Stimulated activated naive B cell treated with anti-CD40 and anti-IgM and Interleukin-4, amounts not matched to agents 10 μg/mL and 1 μg/mL and 100 μg/mL, for 72 hours (primary cell): ENCODE measurements at regions not wholly inside any gene's neighbourhood (a gene's known extent, or its start where the extent isn't known, plus 50 kb on each side); places are given as distances from the start of the nearest gene placed in this dataset.
"Not testable (repeated sequence)": the region's sequence is repeated elsewhere in the genome, so short reads cannot be mapped to it uniquely, and the experiment has no call there.

Experiments
- ATAC-seq, 2 donors: fragments of 150-1000 bp; cut with Tn5 transposase; replicated peaks; 2 replicates each; pipeline ENCODE4 v1.10.0; 2021; ENCODE audit warnings: moderate library complexity in 1 of 2
- DNase-seq: peaks from one replicate; pipeline ENCODE4 v3.0.0; 2021
- H3K27ac Mint-ChIP-seq: one replicate; pipeline ENCODE4 v1.8.0; 2022; ENCODE audit warnings: mild to moderate bottlenecking, mixed read lengths
- H3K27me3 Mint-ChIP-seq, 2 donors: one replicate each; pipeline ENCODE4 v1.8.0; 2022; ENCODE audit warnings: mixed read lengths in 2 of 2
- H3K36me3 Mint-ChIP-seq, 2 donors: one replicate each; pipeline ENCODE4 v1.8.0; 2022; ENCODE audit warnings: mixed read lengths in 2 of 2, mild to moderate bottlenecking in 1 of 2
- H3K4me1 Mint-ChIP-seq, 2 donors: one replicate each; pipeline ENCODE4 v1.8.0; 2022; ENCODE audit warnings: mixed read lengths in 2 of 2, mild to moderate bottlenecking in 1 of 2
- H3K4me3 Mint-ChIP-seq, 2 donors: one replicate each; pipeline ENCODE4 v1.8.0; 2022; ENCODE audit warnings: mild to moderate bottlenecking in 2 of 2, mixed read lengths in 2 of 2, moderate library complexity in 1 of 2
- H3K9me3 Mint-ChIP-seq, 2 donors: one replicate each; pipeline ENCODE4 v1.8.0; 2022; ENCODE audit warnings: mixed read lengths in 2 of 2, mild to moderate bottlenecking in 1 of 2

DNA sequence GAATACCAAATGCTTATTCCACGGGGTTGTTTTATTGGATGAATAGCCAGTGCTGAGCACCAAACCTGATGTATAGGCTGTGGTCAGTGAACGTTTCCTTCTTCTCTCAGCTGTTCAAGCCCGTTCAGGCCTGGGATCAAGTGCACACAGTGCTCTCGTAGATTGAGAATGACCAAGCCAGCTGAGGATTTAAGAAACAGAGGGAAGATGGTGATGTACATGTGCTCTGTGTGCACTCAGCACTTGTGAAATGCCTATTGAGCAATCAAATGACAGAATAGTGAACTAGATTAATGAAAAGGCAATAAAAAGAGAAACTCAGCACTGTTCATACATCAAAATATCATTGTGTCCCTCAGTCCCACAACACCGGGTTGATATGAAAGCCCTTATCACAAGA is 302.5 kb downstream of the BMPER start:
- Mint-ChIP-seq H3K4me1 (no peaks in the 10 kb centered on the region), H3K36me3 (no peaks in the 10 kb centered on the region), H3K27ac (no peak overlapping the region), H3K27me3 (no peaks in the 10 kb centered on the region), H3K9me3 (no peaks in the 10 kb centered on the region), H3K4me3 (no peak overlapping the region)
- DNase-seq: no peak
- ATAC-seq: no peak

DNA sequence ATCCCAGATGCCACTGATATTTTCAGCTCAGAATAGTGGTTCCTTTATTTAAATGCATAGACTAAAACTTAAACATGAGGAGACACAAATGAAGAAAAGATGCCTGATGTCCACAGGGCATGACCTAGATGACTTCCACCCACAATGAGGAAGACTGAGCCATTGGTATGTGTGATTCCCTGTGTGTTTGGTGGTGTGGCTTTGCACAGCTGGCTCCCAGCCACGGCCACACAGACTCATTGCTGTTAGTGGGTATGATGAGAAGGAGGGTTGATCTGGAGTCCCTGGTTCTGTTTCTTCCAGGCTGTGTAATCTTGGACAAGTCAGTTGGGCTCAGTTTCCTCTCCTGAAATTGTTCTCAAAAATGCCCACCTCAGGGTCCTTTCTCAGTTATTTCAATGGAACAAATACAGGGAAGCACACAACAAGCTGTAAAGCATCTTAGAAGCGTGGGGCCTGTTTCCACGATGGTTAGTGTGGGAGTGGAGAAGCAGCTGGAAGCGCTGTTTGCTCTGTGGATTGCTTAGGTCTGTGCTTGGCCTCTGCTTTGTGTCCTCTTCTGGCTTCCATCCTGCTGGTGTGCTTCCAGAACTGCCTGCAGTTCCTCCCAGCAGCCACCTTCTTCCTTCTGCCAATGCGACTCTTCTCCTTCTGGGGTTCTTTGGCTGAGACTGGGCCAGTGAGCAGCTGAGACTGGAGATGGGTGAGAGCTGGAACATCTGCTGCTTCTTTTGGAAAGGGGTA is 303.7 kb downstream of the BMPER start:
- DNase-seq (no peak), ATAC-seq (no peak)
- Mint-ChIP-seq H3K36me3 (no peaks in the 10 kb centered on the region), H3K4me3 (no peak overlapping the region), H3K27ac (no peak overlapping the region), H3K4me1 (no peaks in the 10 kb centered on the region), H3K9me3 (no peaks in the 10 kb centered on the region), H3K27me3 (no peaks in the 10 kb centered on the region)

DNA sequence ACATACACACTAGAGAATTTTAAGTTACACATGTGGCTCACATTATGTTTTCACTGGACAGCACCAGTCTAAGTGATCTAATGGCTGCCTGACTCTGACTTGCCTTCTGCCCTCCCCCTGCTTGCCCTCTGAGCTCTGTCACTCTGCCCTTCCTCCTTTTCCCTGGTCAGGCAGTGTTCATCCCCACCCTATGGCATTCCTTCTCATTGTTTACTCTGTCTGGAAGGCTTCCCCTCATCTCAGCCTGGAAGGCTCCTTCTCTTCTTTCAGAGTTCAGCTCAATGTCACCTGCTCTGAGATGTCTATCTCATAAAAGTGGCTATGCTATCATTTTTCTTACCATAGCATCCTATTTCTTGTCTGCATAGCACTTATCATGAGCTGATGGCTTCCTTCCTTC is 305.7 kb downstream of the BMPER start:
- H3K4me1 Mint-ChIP-seq: no peaks in the 10 kb centered on the region
- no peak overlapping the region for H3K4me3 Mint-ChIP-seq
- H3K36me3 Mint-ChIP-seq: no peaks in the 10 kb centered on the region
- H3K9me3 Mint-ChIP-seq: no peaks in the 10 kb centered on the region
- ATAC-seq: no peak
- no peak overlapping the region for H3K27ac Mint-ChIP-seq
- no peak for DNase-seq
- H3K27me3 Mint-ChIP-seq: no peaks in the 10 kb centered on the region

DNA sequence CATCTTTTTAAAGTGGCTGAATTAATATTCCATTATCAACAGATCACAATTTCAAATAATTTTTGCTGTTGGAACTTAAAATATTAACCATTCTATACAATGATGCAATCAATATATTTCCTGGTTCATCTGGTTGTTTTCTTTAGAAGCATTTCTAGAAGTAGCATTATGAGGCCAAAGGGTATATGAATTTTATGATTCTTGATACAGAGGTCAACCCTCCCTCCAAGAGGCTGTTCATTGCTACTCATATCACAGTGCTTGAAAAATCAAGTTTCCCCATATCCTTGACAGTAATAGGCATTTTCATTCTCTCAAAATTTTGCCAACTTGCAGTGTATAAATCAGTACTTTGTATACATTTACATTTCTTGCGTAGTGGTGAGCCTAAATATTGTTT is 312.6 kb downstream of the BMPER start:
- ATAC-seq: no peak
- Mint-ChIP-seq H3K27ac (no peak overlapping the region), H3K27me3 (no peaks in the 10 kb centered on the region), H3K36me3 (no peaks in the 10 kb centered on the region), H3K9me3 (peaks cover 0 to 3% of the 10 kb centered on the region in 2 donors), H3K4me1 (no peaks in the 10 kb centered on the region), H3K4me3 (no peak overlapping the region)
- no peak for DNase-seq

DNA sequence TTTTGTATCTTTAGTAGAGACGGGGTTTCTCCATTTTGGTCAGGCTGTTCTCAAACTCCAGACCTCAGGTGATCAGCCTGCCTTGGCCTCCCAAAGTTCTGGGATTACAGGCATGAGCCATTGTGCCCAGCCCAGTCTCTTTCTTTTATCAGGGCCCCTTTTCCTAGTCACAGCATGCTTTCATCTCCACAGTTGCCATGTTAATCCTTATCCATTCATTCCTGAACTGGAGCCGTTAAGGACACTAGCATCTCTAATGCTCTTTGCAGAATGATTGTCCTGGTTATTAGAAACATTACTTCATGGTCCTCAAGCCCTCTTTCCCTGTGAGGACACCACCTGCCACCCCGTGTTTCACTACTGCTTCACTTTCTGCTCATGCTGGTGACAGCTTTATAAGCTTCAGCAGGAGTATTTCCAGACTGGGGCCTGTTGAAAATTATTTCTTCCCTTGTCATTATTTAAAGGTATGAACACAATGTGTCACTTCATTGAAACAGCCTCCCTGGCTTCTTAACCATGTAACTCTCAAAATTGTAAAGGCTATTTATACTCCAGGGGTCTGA is 313.9 kb downstream of the BMPER start:
- H3K9me3 Mint-ChIP-seq: peaks cover 0 to 3% of the 10 kb centered on the region in 2 donors
- no peaks in the 10 kb centered on the region for H3K36me3 Mint-ChIP-seq
- H3K27ac Mint-ChIP-seq: no peak overlapping the region
- DNase-seq: no peak
- no peak for ATAC-seq
- no peaks in the 10 kb centered on the region for H3K4me1 Mint-ChIP-seq
- H3K27me3 Mint-ChIP-seq: no peaks in the 10 kb centered on the region
- no peak overlapping the region for H3K4me3 Mint-ChIP-seq

DNA sequence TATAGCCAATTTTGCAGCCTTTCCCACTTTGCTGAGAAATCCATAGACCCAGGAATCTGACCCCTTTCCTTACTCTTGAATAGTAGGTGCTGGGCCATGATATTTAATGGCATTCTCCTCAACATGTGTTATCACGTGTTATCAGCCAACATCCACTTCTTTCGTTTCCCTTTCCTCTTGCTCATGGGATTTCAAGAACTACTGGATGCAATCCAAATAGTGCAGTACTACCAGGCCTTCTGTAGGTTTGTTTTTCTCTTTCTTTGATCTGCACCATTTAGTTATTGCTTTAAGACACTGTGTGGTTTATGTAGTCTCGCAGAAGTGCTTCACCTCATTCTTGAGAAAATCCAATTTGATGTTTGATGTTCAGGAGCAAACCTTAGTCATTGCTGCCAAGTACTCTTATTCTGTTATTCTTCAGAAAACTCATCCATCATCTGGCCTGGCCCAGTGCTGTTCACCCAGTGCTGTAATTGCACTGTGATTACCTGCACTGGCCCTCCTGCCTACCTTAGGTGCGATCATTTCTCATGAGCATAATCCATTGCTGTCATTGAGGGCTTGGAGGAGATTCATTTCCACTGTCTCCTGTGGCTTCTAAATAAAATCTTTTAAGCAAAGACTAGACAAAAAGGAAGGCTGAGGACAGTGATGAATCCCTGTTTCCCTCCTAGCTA is 315.3 kb downstream of the BMPER start:
- DNase-seq (no peak), ATAC-seq (no peak)
- H3K9me3 Mint-ChIP-seq: peaks cover 0 to 3% of the 10 kb centered on the region in 2 donors
- H3K4me1 Mint-ChIP-seq: no peaks in the 10 kb centered on the region
- no peaks in the 10 kb centered on the region for H3K36me3 Mint-ChIP-seq
- no peak overlapping the region for H3K4me3 Mint-ChIP-seq
- H3K27me3 Mint-ChIP-seq: no peaks in the 10 kb centered on the region
- no peak overlapping the region for H3K27ac Mint-ChIP-seq

DNA sequence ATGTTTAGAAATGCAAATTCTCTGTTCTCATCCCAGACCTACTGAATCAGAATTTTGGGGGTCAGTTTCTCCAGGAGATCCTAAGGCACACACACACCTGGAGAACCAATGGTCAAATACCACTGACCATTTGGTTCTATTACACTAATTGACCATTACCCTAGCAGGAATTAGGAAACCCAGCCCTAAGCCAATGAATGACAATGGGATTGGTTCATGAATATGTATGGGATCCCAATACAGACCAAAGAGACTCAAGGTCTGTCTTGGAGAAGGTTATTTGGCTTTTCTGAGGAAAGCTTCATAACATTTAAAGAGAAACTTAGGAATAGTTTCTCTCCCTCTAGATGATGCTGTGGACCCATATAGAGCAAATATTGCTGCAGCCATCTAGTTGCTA is 317.0 kb downstream of the BMPER start:
- DNase-seq (no peak), ATAC-seq (no peak)
- Mint-ChIP-seq H3K36me3 (no peaks in the 10 kb centered on the region), H3K27ac (no peak overlapping the region), H3K27me3 (no peaks in the 10 kb centered on the region), H3K4me1 (no peaks in the 10 kb centered on the region), H3K4me3 (no peak overlapping the region), H3K9me3 (peaks cover 0 to 3% of the 10 kb centered on the region in 2 donors)

DNA sequence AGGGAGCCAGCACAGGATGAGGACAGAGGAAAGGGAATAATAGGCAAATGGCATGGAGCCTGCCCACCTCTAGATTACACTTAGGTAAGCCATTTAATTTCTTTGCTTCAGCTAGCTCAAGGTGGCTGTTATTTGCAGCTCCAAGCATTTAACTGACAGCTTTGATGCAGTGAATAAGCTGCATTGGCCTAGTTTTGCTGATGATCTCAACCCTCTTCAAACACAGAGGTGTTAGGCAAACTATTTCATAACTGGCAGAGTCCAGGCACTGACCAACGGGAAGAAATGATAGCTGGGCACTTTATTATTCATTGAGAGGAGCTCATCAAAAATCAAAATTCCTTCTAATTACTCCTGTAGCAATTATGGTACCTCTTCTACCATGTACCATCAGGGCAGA is 317.4 kb downstream of the BMPER start:
- no peaks in the 10 kb centered on the region for H3K27me3 Mint-ChIP-seq
- no peak overlapping the region for H3K27ac Mint-ChIP-seq
- no peaks in the 10 kb centered on the region for H3K36me3 Mint-ChIP-seq
- peaks cover 0 to 3% of the 10 kb centered on the region in 2 donors for H3K9me3 Mint-ChIP-seq
- ATAC-seq (no peak), DNase-seq (no peak)
- no peaks in the 10 kb centered on the region for H3K4me1 Mint-ChIP-seq
- H3K4me3 Mint-ChIP-seq: no peak overlapping the region

DNA sequence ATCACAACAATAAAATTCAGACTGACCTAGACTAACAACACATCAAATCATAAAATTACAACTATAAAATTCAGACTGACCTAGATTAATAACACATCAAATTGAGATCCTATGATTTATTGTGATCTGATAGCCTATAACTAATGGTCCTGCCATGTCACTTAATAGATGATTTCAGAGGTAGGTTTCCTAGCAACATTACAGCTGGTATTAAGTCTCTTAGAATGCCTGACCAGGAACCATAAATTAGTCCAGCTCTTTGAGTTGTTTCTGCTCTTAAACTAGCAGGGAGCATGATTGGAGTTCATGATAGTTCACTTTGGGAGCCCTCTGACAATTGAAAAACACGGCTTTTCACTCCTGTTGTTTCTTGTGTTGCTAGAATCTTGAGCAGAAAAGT is 318.9 kb downstream of the BMPER start:
- H3K27me3 Mint-ChIP-seq: no peaks in the 10 kb centered on the region
- no peaks in the 10 kb centered on the region for H3K36me3 Mint-ChIP-seq
- H3K9me3 Mint-ChIP-seq: peaks cover 0 to 3% of the 10 kb centered on the region in 2 donors
- DNase-seq: no peak
- no peak overlapping the region for H3K4me3 Mint-ChIP-seq
- H3K4me1 Mint-ChIP-seq: no peaks in the 10 kb centered on the region
- no peak overlapping the region for H3K27ac Mint-ChIP-seq
- no peak for ATAC-seq

DNA sequence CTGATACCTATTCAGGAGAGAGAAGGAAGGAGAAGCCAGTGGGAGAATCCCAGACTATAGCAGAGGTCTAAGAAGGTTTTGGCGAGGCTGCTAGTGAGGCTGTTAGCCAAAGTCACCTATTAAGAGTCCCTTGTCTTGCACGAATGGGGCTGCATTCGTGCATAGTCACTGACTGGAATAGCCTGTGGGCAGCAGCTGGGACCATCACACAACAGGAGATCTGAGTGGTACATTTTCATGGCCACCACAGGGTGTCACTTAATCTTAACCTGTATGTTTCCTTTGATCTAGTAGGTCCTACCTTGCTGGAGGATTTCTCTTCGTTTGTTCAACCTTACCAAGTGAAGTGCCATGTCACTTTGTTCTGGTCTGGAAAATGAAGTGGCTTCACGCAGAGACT is 319.9 kb downstream of the BMPER start:
- no peak for DNase-seq
- no peak for ATAC-seq
- no peaks in the 10 kb centered on the region for H3K36me3 Mint-ChIP-seq
- H3K27me3 Mint-ChIP-seq: no peaks in the 10 kb centered on the region
- no peak overlapping the region for H3K4me3 Mint-ChIP-seq
- no peaks in the 10 kb centered on the region for H3K4me1 Mint-ChIP-seq
- H3K9me3 Mint-ChIP-seq: peaks cover 3 to 4% of the 10 kb centered on the region in 2 donors
- no peak overlapping the region for H3K27ac Mint-ChIP-seq

DNA sequence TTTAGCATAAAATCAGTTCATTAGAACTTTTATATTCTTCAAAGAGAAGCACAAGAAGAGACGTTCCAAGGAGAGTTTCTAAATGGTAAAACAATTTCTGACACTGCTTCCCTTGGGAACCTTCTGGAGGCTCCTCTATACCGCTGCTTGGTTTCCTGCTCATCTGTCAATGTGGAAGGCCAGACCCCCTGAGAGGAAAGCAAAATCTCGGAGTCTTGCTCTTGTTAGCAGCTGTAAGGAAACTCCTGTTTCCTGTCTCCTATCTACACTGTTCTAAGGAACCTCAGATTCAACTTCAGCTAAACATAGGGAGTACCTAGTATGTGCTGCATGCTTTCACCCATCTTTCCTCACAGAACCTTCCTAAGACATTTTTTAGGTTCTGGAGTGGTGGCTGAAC is 322.2 kb downstream of the BMPER start:
- H3K27me3 Mint-ChIP-seq: no peaks in the 10 kb centered on the region
- H3K4me3 Mint-ChIP-seq: no peak overlapping the region
- ATAC-seq: no peak
- H3K4me1 Mint-ChIP-seq: no peaks in the 10 kb centered on the region
- no peak overlapping the region for H3K27ac Mint-ChIP-seq
- DNase-seq: no peak
- peaks cover 10 to 14% of the 10 kb centered on the region in 2 donors for H3K9me3 Mint-ChIP-seq
- H3K36me3 Mint-ChIP-seq: no peaks in the 10 kb centered on the region

DNA sequence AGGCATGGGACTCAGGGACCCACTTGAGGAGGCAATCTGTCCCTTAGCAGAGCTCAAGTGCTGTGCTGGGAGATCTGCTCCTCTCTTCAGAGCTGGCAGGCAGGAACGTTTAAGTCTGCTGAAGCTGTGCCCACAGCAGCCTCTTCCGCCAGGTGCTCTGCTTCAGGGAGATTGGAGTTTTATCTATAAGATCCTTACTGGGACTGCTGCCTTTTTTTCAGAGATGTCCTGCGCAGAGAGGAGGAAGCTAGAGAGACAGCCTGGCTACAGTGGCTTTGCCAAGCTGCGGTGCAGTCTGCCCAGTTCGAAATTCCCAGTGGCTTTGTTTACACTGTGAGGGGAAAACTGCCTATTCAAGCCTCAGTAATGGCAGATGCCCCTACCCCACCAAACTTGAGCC is 329.8 kb downstream of the BMPER start:
- not testable (repeated sequence) for H3K4me1 Mint-ChIP-seq, H3K27ac Mint-ChIP-seq, H3K27me3 Mint-ChIP-seq, H3K36me3 Mint-ChIP-seq, H3K4me3 Mint-ChIP-seq, ATAC-seq, DNase-seq
- H3K9me3 Mint-ChIP-seq: peaks cover 11 to 16% of the 10 kb centered on the region in 2 donors

DNA sequence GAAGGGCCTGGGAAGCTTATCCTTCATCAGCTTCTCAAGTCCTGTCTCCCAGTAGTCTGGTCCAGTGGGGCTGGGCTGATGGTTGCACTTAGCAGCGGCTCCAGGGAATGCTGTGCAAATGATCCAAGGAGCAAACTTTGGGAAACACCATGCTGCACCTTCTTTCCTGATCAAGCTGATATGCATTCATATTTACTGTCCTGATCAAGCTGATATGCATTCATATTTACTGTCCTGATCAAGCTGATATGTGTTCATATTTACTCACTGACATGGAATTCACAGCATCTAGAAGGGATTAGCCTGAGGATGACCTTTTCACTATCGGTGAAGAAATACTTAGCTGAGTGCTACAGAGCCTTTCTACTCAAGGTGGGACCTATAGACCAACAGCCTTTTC is 330.7 kb downstream of the BMPER start:
- no peaks in the 10 kb centered on the region for H3K27me3 Mint-ChIP-seq
- H3K4me3 Mint-ChIP-seq: no peak overlapping the region
- DNase-seq (no peak), ATAC-seq (no peak)
- H3K27ac Mint-ChIP-seq: no peak overlapping the region
- peaks cover 6 to 10% of the 10 kb centered on the region in 2 donors for H3K9me3 Mint-ChIP-seq
- no peaks in the 10 kb centered on the region for H3K36me3 Mint-ChIP-seq
- H3K4me1 Mint-ChIP-seq: no peaks in the 10 kb centered on the region

DNA sequence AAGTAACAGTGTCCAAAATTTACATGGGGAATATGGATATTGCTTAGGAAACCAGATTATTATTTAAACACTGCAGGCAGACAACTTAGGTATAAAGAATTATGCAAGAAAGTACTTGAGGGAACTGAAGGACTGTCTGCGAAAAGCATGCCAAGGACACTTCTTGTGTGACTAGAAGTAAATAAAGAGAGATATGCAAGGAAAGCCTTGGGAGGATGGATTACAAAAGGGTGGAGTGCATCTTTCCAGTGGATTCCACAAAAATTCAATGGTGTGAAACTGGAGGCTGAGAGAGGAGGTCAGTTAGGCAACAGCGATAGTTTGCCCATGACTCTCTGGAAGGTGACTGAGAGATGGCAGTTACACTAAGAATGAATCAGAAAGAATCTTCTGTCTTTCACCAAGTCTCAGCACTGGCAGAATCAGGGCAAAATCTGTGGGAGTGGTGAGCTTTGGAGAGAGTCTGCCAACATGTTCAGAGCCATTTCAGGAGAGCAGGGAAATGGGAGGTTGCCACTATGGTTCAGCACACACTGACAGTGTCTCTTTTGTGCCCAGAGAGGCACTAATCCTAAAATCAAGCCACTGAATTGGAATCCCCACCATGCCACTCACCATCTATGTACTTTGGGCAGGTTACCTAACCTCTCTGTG is 331.6 kb downstream of the BMPER start:
- Mint-ChIP-seq H3K27me3 (no peaks in the 10 kb centered on the region), H3K4me3 (no peak overlapping the region), H3K9me3 (peaks cover 0 to 5% of the 10 kb centered on the region in 2 donors), H3K36me3 (no peaks in the 10 kb centered on the region), H3K4me1 (no peaks in the 10 kb centered on the region), H3K27ac (no peak overlapping the region)
- no peak for ATAC-seq
- no peak for DNase-seq

DNA sequence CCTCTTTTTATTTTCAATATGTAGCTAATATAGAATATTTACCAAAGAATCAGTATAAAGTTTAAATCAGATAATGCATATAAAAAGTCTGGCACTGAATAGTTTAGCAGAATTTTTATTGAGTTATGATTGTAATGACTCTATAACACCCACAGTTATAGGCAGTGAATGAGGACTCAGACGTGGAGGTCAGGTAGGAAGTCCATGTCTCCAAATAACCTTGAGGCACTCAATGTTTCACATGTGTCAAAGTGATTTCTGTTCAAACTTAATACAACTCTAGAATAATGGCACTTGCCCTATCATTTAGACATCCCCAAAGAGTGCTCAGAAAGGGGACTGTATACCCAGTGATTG is 332.1 kb downstream of the BMPER start:
- H3K36me3 Mint-ChIP-seq: no peaks in the 10 kb centered on the region
- peaks cover 0 to 5% of the 10 kb centered on the region in 2 donors for H3K9me3 Mint-ChIP-seq
- ATAC-seq: no peak
- H3K4me3 Mint-ChIP-seq: no peak overlapping the region
- no peaks in the 10 kb centered on the region for H3K27me3 Mint-ChIP-seq
- H3K4me1 Mint-ChIP-seq: no peaks in the 10 kb centered on the region
- DNase-seq: no peak
- no peak overlapping the region for H3K27ac Mint-ChIP-seq
